ENCODE measurements at regions not wholly inside any gene's neighbourhood (a gene's known extent, or its start where the extent isn't known, plus 50 kb on each side); places are given as distances from the start of the nearest gene placed in this dataset.

- in situ Hi-C loops (cut with MboI; ENCODE audit: low sequenced_read_pairs, unreplicated experiment), result no loop called here
- DNase-seq (ENCODE audit: low spot score), result no peak
- TF ChIP-seq CTCF (IDR thresholded peaks at IDR 0.05; ENCODE audit: borderline replicate concordance, control extremely low read depth, extremely low read depth, insufficient read depth, missing control alignments), result no peak
These were observed 380.3 kb downstream of the MCTP2 start for GRCh38 chr15:94611656-94612055.

- DNase-seq (ENCODE audit: low spot score), result no peak
- TF ChIP-seq CTCF (IDR thresholded peaks at IDR 0.05; ENCODE audit: borderline replicate concordance, control extremely low read depth, extremely low read depth, insufficient read depth, missing control alignments), result no peak
- in situ Hi-C loops (cut with MboI; ENCODE audit: low sequenced_read_pairs, unreplicated experiment), result no loop called here
These were observed 384.3 kb downstream of the MCTP2 start for GRCh38 chr15:94615688-94616087.

- in situ Hi-C loops (cut with MboI; ENCODE audit: low sequenced_read_pairs, unreplicated experiment), result no loop called here
- DNase-seq (ENCODE audit: low spot score), result no peak
- no peak for TF ChIP-seq CTCF (IDR thresholded peaks at IDR 0.05; ENCODE audit: borderline replicate concordance, control extremely low read depth, extremely low read depth, insufficient read depth, missing control alignments)
These were observed 389.3 kb downstream of the MCTP2 start for GRCh38 chr15:94620632-94621031.

GRCh38 chr15:94621736-94622135 lies 390.4 kb downstream of the MCTP2 start:
- in situ Hi-C loops (cut with MboI; ENCODE audit: low sequenced_read_pairs, unreplicated experiment), result no loop called here
- DNase-seq (ENCODE audit: low spot score), result no peak
- no peak for TF ChIP-seq CTCF (IDR thresholded peaks at IDR 0.05; ENCODE audit: borderline replicate concordance, control extremely low read depth, extremely low read depth, insufficient read depth, missing control alignments)

- TF ChIP-seq CTCF (IDR thresholded peaks at IDR 0.05; ENCODE audit: borderline replicate concordance, control extremely low read depth, extremely low read depth, insufficient read depth, missing control alignments), result no peak
These were observed 395.6 kb downstream of the MCTP2 start for GRCh38 chr15:94626949-94627348.

GRCh38 chr15:94631608-94632007 lies 400.2 kb downstream of the MCTP2 start:
- no peak for DNase-seq (ENCODE audit: low spot score)
- TF ChIP-seq CTCF (IDR thresholded peaks at IDR 0.05; ENCODE audit: borderline replicate concordance, control extremely low read depth, extremely low read depth, insufficient read depth, missing control alignments), result no peak
- in situ Hi-C loops (cut with MboI; ENCODE audit: low sequenced_read_pairs, unreplicated experiment), result no loop called here

More at GRCh38 chr15:94626949-94627348, 395.6 kb downstream of the MCTP2 start:
- in situ Hi-C loops (cut with MboI; ENCODE audit: low sequenced_read_pairs, unreplicated experiment), result no loop called here
- DNase-seq (ENCODE audit: low spot score), result no peak

- no peak for TF ChIP-seq CTCF (IDR thresholded peaks at IDR 0.05; ENCODE audit: borderline replicate concordance, control extremely low read depth, extremely low read depth, insufficient read depth, missing control alignments)
- in situ Hi-C loops (cut with MboI; ENCODE audit: low sequenced_read_pairs, unreplicated experiment), result no loop called here
- DNase-seq (ENCODE audit: low spot score), result no peak
These were observed 406.8 kb downstream of the MCTP2 start for GRCh38 chr15:94638183-94638582.
